Medulla oblongata (tissue), 1 donor: ENCODE measurements at regions not wholly inside any gene's neighbourhood (a gene's known extent, or its start where the extent isn't known, plus 50 kb on each side); places are given as distances from the start of the nearest gene placed in this dataset.
A peak's percentile ranks its signal among the peaks of the same experiment; 100 is the strongest.
"Not testable (repeated sequence)": the region's sequence is repeated elsewhere in the genome, so short reads cannot be mapped to it uniquely, and the experiment has no call there.

ENCODE experiments used
- DNase-seq: peaks from one replicate; pipeline ENCODE4 v3.0.0-alpha.2; 2015; ENCODE audit errors: extremely low spot score

DNA sequence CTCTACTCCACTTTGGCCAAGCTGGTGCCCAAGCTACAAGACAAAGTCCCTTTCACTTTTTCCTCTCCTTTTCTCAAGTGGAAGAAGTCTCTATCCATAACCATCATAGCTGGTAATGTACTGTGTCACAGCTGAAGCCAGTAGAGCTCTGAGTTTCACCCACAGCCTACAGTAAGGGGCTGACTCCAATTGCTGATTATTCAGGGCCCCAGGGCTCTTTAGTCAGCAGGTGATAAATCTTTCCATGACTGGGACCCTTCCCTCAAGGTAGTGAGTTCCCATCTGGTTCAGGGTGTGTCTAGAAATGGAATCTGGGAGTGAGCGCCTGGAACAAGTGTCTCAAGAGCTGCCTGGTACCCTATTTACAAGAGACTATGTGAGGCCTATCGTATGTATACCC, 436.0 kb upstream of the CA10 start:
- DNase-seq = no peak

DNA sequence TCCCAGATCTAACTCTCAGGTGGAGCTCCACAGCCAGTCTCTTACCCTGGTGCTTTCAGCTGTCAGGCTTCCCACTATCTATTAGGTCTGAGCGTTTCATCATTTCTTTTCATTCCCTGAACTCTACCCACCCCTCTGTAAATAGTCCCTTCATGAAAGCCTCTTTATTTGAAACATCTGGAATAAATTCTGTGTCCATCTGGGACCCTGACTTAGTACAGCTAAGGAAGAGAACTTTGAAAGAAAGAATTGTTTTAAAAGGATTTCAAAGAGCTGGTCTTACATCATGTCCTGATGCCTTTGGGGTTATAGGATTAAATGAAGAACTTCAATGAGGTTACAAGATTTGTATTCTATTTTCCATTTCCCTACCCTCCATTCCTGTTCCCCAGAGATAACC, 388.5 kb upstream of the CA10 start:
- DNase-seq = no peak

DNA sequence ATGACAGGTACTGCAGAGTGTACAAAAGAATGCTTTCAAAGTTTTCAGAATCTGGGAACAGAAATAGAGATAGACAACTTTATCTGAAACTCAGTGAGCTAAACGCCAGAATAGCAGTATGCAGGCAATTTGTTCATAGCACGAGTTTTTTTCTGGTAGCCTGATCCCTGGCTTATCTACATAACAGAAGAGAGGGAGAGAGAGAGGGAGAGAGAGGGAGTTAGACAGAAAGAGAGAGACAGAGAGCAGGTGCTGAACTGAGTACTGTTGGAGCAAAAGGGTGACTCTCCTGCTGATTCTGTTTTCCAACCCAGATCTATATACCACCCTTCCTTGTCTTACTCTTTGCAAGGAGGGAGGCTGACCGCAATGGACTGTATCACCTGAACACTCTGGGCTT, 388.0 kb upstream of the CA10 start:
- no peak for DNase-seq

DNA sequence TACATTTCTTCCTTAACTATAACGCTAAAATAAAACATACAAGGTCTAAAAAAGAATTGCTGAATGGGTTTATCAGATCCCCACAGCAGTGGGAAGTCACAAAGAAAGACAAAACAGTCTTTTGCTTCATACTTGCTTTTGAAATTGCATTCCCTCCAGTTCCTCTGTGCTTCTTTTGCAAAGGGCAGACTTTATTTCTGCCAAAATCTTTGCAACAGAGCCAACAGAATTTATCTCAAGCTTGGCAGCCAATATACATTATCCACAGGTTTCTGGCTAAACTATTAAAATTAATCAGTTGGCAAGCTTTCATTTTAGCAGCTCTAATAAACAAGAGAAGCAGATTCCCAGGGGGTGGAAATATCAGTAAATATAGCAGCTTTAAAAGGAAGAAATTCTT, 378.9 kb upstream of the CA10 start:
- no peak for DNase-seq

DNA sequence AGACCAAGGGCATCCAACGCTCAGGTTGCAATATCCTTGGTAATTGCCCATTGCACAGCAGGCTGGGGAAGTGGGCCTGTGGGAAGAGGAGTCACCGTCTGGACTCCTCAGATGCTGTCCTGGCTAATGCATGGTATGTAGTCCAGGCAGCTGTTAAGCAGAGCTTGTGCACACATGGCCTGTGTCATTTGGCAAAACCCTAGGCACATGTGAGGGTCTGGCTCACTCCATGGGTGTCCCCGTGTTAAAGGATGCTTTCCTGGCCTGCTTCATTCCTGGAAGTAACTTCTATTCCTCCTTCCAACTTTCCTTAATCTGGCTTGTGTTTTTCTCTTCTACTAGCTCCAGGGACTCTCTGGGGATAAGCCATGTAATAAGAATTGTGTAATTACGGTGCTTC, 378.0 kb upstream of the CA10 start:
- peak; percentile 3 for DNase-seq

DNA sequence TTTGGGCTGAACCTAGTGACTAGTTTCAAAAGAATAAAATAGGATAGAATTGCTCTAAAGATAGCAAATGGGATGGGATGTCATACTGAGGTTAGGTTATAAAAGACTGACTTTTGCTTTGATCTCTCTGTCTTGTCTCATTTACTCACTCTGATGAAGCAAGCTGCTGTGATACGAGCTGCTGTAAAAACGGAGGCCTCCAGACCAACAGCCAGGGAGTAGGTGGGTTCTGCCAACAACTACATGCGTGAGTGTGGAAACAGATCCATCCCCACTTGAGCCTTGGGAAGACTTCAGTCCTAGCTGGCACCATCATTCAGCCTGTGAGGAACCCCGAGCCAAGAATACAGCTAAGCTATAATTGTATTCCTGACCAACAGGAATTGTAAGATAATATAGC, 373.9 kb upstream of the CA10 start:
- no peak for DNase-seq

DNA sequence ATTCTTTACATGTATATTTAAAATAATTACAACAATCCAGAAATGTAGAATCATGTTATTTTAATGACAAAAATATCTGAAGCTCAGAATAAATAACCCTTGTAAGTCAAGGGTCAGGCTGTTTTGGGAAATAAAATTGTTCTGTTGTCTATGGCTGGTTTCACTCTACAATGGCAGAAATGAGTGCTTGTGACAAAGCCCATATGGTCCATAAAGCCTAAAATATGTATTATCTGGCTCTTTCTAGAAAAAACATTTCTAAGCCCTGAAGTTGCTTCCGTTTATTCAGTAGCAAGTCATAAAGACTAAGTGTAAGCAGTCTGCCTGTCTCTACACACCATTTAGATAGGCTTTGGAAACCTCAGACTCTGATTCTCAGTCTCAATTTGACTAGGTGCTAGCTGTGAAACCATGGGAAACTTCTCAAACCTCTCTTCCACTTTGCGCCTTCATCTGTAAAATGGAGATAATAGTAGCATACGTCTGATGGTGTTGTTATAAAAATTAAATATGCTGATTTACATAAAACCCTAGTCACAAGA, 365.7 kb upstream of the CA10 start:
- no peak for DNase-seq

DNA sequence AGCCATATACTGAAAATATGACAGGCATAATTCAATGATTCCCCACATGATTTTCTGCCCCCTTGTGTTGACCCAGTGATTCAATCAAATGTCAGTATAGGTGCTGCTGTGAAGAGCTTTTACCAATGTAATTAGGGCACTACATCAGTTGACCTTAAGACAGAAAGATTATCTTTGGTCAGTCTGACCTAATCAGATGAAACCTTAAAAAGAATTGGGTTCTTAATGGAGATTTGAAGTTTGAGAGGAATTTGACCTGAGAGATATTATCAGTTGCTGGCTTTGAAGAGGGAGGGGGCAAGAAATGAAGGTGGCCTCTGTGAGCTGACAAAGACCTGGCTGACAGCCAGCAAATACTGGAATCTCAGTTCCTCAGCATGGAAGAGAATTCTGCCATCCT, 358.7 kb upstream of the CA10 start:
- no peak for DNase-seq

DNA sequence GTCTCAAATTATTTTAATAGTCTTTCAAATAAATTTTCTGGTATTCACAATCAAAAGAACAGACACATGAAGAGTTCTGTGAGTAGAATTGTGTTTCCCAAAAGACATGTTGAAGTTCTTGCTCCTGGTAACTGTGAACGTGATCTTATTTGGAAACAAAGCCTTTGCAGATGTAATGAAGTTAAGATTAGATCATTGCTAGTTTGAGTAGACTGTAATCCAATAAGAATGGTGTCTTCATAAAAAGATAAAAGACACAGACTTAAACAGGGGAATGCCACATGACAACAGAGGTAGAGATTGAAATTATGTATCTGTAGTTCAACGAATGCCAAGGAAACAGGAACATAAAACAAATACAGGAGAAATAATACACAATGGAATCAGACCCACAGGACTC, 357.4 kb upstream of the CA10 start:
- no peak for DNase-seq

DNA sequence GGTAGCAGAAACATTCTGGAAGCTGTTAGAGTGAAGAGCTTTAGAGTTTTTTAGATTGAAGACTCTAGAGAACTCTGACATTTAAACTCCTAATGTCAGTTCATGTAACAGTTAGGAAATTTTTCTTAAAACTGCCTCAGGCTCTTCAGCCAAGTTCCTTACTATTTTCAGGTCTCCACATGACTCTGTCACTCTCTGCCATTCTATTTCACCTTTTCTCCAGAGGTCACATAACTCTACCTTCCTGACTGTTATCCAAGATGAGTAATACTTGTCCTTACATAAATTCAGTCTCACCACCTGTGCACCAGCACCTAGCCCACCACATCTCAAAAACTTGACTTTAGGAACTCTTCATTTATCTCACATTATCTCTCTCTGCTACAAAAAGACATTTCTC, 347.1 kb upstream of the CA10 start:
- DNase-seq = no peak

DNA sequence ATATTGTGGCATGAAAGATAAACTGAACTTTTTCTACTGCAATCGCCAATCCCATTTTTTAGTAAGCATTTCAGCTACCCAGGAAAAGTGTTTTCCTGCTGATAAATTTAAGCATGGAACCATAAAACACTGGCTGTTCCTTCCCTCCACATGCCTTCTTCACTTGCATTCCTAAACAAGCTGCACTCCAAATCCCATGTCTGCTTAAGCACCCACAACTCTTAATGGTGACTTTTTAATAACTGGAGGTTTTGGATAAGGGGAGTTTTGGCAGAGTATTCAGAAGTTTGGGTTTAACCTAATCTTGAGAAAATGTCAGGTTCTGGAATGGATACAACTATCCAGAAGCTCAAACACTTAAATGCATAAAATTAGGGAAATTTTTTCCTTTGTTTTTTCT, 345.6 kb upstream of the CA10 start:
- no peak for DNase-seq

DNA sequence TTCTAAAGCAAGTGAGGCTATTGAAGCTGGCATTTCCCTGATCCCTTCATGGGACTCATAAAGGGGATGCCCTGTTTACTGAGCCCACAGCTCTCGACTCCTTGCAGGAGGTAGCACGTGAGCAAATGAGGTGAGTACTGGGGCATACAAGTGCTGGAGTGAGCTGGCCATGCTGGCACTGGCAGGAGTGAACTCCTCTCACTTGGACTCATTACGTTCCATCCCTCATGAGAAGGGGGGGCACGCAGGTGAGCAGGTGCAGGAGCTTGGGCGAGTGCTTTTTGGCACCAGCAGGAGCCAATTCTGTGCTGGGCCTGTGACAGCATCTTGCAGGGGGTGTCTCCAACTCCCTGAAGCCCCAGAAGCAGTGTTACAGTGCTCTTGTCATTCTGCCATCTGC, 337.1 kb upstream of the CA10 start:
- no peak for DNase-seq

DNA sequence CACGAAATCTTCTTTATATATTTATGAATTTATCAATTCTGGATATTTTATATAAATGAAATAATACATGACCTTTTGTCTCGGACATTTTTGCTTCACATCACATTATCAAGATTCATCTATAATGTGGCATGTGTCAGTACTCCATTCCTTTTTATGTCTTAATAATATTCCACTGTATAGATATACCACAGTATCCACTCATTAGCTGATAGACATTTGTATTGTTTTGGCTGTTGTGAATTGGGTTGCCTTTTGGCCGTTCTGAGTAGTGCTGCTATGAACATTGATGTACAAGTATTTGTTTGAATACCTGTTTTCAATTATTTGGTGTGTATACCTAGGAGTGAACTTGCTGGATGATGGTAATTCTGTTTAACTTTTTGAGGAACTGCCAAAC, 323.8 kb upstream of the CA10 start:
- DNase-seq = no peak

DNA sequence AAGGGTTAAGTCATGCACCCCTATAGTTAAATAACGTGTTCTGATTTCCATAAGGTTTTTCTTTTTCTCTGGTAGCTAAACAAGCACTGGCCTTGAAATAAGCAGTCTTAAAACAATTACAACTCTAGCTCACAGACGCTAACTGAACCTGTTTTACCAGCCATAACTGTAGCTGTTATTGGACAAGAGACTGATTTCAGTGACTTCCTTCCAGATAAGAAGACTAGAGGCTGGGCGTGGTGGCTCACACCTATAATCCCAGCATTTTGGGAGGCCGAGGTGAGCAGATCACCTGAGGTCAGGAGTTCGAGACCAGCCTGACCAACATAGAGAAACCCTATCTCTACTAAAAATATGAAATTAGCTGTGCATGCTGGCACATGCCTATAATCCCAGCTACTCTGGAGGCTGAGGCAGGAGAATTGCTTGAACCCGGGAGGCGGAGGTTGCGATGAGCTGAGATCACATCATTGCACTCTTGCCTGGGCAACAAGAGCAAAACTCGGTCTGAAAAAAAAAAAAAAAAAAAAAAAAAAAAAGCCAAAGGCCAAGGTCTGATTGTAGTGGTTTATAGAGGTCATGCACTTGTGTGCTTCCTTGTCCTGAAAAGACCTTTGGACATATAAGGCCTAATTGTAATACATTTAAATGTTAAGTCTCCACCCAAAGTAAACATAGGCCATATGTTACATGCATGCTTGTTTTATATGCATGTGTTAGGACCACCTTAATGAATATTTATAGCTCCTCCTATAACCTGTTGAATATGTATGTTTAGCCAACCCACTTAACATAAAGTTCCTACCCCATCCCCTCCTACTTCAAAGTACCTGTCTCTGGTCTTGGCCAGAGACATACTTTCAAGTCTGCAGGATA, 319.5 kb upstream of the CA10 start:
- DNase-seq = no peak

DNA sequence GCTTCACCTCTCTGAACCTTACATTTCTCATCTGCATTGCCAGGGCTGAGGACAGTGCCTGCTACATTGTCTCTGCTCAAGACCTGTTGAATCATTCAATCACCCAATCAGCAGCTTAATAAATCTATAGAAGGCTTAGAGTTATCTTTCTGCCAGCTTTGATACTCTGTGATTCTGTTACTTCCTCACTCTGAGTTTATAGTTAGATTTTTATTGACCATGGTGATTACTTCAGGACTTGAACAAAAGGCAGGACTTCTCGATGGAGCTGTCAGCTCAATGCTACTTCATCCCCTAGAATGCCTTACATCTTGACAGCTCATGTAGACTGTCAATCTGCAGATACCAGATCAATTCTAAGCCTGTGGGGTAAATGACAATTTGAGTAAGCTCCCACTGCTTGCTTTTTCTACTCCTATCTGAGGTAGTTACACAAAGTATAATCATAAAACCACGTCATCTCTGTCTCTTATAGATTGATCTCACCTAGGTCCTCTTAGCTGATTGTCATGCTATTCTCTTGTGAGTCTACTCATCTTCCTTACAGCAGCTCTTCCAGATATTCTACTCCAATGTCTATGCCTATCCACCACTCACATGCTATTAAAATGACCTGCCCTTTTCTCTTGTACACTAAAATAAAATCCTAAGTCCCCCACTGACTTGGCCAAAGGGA, 318.3 kb upstream of the CA10 start:
- DNase-seq = no peak

DNA sequence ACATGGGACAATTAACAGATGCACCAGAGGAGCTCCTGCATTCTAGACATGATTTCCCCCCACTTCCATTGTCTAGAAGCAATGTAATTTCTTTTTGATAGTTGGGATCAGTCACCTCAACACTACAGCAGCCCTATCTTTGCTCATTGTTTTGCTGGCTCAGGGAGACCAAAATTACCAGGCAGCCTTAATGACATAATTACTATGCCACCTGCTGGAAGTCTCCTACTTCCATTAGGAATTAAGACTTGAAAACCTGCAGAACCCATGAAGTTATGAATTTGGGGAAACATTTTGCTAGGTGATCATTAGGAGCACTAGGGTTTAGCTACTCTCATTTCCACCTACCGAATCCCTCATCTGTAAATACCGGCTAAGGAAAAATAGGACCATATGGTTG, 312.0 kb upstream of the CA10 start:
- DNase-seq = no peak

DNA sequence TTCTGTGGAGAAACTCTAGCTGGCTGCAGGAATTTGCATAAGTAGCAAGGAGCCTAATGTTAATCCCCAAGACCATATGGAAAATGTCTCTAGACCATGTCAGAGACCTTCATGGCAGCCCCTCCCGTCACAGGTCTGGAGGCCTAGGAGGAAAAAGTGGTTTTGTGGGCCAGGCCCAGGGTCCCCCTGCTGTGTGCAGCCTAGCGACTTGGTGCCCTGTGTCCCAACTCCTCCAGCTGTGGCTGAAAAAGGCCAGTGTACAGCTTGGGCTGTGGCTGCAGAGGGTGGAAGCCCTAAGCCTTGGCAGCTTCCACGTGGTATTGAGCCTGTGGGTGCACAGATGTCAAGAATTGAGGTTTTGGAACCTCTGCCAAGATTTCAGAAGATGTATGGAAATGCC, 306.9 kb upstream of the CA10 start:
- no peak for DNase-seq

DNA sequence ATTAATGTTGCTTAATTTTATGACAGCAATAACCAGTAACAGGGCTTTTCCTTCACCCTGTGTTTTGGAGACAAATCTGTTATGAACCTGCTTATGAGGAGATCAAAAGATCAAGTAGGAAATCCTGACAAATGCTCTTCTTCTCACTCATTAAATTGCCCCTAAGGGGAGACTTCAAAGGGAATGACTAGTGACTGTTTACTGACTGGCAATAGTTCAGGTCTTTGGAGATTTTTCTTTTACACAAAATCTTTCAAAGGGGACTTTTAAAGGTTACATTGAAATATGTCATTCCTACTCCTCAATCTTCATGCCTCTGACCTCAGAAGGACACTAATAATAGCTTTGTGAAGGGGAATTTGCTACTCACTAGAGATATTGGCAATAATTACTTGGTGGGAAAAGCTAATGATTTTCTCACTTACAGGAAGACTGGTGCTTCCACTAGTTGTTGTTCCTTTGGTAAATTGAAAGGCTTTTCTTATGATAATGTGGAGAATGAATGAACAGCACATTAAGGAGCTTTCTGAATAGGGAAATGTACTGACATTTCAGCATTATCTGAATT, 292.9 kb upstream of the CA10 start:
- DNase-seq = peak; percentile 7

DNA sequence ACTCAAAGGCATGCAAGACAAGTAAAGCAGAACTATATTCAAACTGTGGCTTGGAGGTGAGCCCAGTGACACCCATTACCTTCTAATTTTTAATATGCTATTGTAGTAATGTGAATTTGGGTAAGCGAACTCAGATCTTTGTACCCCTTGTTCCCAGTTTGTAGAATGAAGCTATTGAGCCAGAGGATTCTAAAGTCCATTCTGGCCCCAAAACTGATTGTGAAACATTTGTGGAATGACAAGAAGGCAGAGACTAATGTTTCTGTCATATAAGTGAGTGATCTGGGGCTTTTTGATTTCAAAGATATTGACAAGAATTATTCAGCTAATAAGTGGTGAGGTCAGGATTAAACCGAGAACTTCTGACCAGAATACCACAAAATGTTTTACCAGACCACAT, 283.8 kb upstream of the CA10 start:
- no peak for DNase-seq

DNA sequence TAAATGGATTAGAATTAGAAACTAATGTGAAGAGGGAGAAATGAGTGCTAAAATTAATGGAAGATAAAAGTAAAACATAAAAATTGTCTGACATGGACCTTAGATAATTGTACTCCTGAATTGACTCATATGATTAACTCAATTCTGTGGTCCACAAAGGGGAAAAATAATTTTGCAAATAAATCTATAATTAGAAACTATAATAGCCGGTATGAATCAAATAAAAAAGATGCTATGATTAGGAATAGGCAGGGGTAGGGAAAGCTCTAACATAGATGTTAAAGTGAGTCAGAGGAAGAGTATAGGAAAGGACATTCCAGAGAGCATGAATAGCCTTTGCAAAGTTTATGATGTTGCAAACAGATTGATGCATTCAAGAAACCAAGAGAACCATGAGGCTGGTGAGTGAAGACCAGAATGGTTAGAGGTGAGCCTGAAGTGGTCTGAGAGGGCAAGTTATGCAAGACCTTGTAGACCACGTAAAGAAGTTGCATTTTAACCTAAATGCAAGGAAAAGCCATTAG, 262.1 kb upstream of the CA10 start:
- no peak for DNase-seq

DNA sequence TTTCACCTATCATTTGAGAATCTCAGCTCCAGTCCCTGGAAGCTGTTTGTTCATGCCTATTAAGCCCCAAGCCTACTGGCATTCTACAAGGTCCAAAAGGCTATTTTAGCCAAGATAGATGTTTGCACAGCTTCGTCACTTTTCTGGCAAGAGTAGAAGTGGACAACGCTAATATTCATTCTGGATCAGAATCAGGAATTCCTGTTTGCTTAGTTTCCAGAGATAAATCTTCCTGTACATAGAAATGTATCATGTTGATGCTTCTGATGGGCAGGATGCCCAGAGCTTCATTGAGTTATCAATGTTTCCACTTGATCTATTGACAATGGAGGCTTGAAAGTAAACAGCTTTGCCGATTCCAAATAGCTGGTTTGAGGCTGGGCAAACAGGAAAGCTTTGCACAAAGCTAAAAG, 260.7 kb upstream of the CA10 start:
- DNase-seq = peak; percentile 41

DNA sequence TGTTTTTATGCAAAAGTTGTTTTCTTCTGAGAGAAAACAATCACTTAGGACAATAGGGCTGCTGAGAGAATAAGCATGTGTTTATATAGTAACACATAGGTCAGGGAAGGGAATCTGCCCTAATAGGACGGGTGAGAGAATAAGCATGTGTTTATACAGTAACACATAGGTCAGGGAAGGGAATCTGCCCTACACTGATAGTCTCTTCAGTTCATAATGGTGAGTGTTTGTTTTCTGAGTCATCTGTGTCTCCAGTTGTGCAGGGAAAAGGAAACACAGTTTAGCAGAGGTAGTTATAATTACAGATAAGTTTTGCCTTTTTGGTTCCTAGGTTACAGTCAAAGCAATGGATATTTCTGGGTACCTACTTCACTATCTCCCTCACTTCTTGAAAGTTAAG, 252.3 kb upstream of the CA10 start:
- no peak for DNase-seq

DNA sequence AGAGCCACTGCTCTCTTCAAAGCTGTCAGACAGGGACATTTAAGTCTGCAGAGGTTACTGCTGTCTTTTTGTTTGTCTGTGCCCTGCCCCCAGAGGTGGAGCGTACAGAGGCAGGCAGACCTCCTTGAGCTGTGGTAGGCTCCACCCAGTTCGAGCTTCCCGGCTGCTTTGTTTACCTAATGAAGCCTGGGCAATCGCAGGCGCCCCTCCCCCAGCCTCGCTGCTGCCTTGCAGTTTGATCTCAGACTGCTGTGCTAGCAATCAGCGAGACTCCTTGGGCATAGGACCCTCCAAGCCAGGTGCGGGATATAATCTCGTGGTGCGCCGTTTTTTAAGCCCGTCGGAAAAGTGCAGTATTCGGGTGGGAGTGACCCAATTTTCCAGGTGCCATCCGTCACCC, 250.7 kb upstream of the CA10 start:
- not testable (repeated sequence) for DNase-seq
